Lower leg skin (tissue), 4 donors: ENCODE measurements at regions not wholly inside any gene's neighbourhood (a gene's known extent, or its start where the extent isn't known, plus 50 kb on each side); places are given as distances from the start of the nearest gene placed in this dataset.

Source experiments
- DNase-seq, 2 donors: peaks; one replicate each; pipeline ENCODE4 v3.0.0-alpha.2; 2019; ENCODE audit warnings: low spot score in 2 of 2
- H3K4me3 ChIP-seq: fragments of 200-600 bp; sonication (generic); 2 replicates; pipeline ENCODE4 v1.5.1; 2017; ENCODE audit warnings: mild to moderate bottlenecking, low read depth; ENCODE audit not compliant: poor library complexity, severe bottlenecking
- POLR2A ChIP-seq, 2 donors: fragments of 450-650 bp; IDR thresholded peaks; one replicate each; pipeline ENCODE4 v1.6.1; 2016 to 2017; ENCODE audit warnings: antibody characterized with exemption in 2 of 2, mild to moderate bottlenecking in 1 of 2, moderate library complexity in 1 of 2
- WGBS, 2 donors: methylation state at CpG; one replicate each; pipeline ENCODE4 v1.1.5; 2018; 5-methylcytosine and 5-hydroxymethylcytosine counted together
- intact Hi-C: fragments of 100-400 bp; cut with DNase I; formaldehyde crosslinking; loops from one replicate; pipeline ENCODE4 v1.15.0; 2023; ENCODE audit warnings: low total_unique reads
- TF ChIP-seq, protein P1 (sequence below), 3 donors: fragments of 450-650 bp; IDR thresholded peaks; one replicate each; pipeline ENCODE4 v1.5.1; 2016; ENCODE audit warnings: antibody characterized with exemption in 3 of 3, mild to moderate bottlenecking in 3 of 3, moderate library complexity in 2 of 3

GRCh38 chr1:10960411-10961299 lies 51.8 kb upstream of the TARDBP start:
- 57 to 72% methylated on average over 35 to 45 of the region's 45 CpGs for WGBS, 2 donors

GRCh38 chr1:10961300-10961833 lies 51.1 kb upstream of the TARDBP start:
- H3K4me3 ChIP-seq, result no peak overlapping the region
- no peak for TF ChIP-seq POLR2A (IDR thresholded peaks at IDR 0.05)
- TF ChIP-seq, protein P1, sequence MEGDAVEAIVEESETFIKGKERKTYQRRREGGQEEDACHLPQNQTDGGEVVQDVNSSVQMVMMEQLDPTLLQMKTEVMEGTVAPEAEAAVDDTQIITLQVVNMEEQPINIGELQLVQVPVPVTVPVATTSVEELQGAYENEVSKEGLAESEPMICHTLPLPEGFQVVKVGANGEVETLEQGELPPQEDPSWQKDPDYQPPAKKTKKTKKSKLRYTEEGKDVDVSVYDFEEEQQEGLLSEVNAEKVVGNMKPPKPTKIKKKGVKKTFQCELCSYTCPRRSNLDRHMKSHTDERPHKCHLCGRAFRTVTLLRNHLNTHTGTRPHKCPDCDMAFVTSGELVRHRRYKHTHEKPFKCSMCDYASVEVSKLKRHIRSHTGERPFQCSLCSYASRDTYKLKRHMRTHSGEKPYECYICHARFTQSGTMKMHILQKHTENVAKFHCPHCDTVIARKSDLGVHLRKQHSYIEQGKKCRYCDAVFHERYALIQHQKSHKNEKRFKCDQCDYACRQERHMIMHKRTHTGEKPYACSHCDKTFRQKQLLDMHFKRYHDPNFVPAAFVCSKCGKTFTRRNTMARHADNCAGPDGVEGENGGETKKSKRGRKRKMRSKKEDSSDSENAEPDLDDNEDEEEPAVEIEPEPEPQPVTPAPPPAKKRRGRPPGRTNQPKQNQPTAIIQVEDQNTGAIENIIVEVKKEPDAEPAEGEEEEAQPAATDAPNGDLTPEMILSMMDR (IDR thresholded peaks at IDR 0.05), result no peak
- 59 to 63% methylated on average over 13 of the region's 13 CpGs for WGBS, 2 donors
- intact Hi-C loops, result no loop called here
- DNase-seq, result no peak

More at GRCh38 chr1:10960411-10961299, 51.8 kb upstream of the TARDBP start:
- peak; percentile 68 to 97 for DNase-seq
- no peak overlapping the region for H3K4me3 ChIP-seq
- TF ChIP-seq, protein P1 (IDR thresholded peaks at IDR 0.05), result peak in 1 of 3 donors; percentile 67
- no peak for TF ChIP-seq POLR2A (IDR thresholded peaks at IDR 0.05)
- intact Hi-C loops, result no loop called here

GRCh38 chr1:10962483-10962882 lies 50.0 kb upstream of the TARDBP start:
- 70 to 81% methylated on average over 4 of the region's 4 CpGs for WGBS, 2 donors
- intact Hi-C loops, result no loop called here
- no peak for DNase-seq
- TF ChIP-seq, protein P1 (IDR thresholded peaks at IDR 0.05), result no peak
- TF ChIP-seq POLR2A (IDR thresholded peaks at IDR 0.05), result no peak
- H3K4me3 ChIP-seq, result no peak overlapping the region
